ENCODE measurements at regions not wholly inside any gene's neighbourhood (a gene's known extent, or its start where the extent isn't known, plus 50 kb on each side); places are given as distances from the start of the nearest gene placed in this dataset.

GRCh38 chr3:6229778-6230410, 631.0 kb upstream of the GRM7 start:
- TF ChIP-seq EZH2 (IDR thresholded peaks at IDR 0.05; ENCODE audit: borderline replicate concordance, insufficient read depth, low read length, poor library complexity, severe bottlenecking) (no peak), CTCF (IDR thresholded peaks at IDR 0.05; ENCODE audit: poor library complexity, severe bottlenecking) (no peak), RAD21 (conservative IDR thresholded peaks at IDR 0.05) (no peak)
